Testis (tissue), 2 donors: ENCODE measurements at regions not wholly inside any gene's neighbourhood (a gene's known extent, or its start where the extent isn't known, plus 50 kb on each side); places are given as distances from the start of the nearest gene placed in this dataset.

ENCODE experiments used
- DNase-seq: peaks from one replicate; pipeline ENCODE4 v3.0.0-alpha.2; 2019
- H3K27ac ChIP-seq, 2 donors: fragments of 200-600 bp; sonication (generic); one replicate each; pipeline ENCODE4 v1.5.1; 2019
- H3K27me3 ChIP-seq: fragments of 200-600 bp; sonication (generic); one replicate; pipeline ENCODE4 v1.5.1; 2019
- H3K36me3 ChIP-seq: fragments of 200-600 bp; sonication (generic); one replicate; pipeline ENCODE4 v1.5.1; 2017; ENCODE audit warnings: low read depth; ENCODE audit errors: missing control alignments
- H3K4me1 ChIP-seq: fragments of 200-600 bp; sonication (generic); one replicate; pipeline ENCODE4 v1.5.1; 2019
- H3K4me3 ChIP-seq, 2 donors: fragments of 200-600 bp; sonication (generic); one replicate each; pipeline ENCODE4 v1.5.1; 2017 to 2019
- H3K9me3 ChIP-seq: fragments of 200-600 bp; sonication (generic); one replicate; pipeline ENCODE4 v1.5.1; 2017
- POLR2A ChIP-seq: fragments of 450-650 bp; IDR thresholded peaks from one replicate; pipeline ENCODE4 v1.6.1; 2017; ENCODE audit warnings: antibody characterized with exemption, mild to moderate bottlenecking, moderate library complexity
- WGBS, 2 donors: methylation state at CpG; one replicate each; pipeline ENCODE4 v1.1.5; 2018; 5-methylcytosine and 5-hydroxymethylcytosine counted together
- intact Hi-C: fragments of 100-400 bp; cut with DNase I; formaldehyde crosslinking; loops from one replicate; pipeline ENCODE4 v1.15.1; 2023; ENCODE audit warnings: low total_unique reads
- TF ChIP-seq, protein P1 (sequence below), 3 experiments: fragments of 450-650 bp in 2 of 3; fragments of 200-600 bp in 1 of 3; sonication (generic) in 1 of 3; IDR thresholded peaks; one replicate each; pipeline ENCODE4 v1.5.1; 2016 to 2019; ENCODE audit warnings: antibody characterized with exemption in 3 of 3, mild to moderate bottlenecking in 2 of 3, moderate library complexity in 1 of 3

DNA sequence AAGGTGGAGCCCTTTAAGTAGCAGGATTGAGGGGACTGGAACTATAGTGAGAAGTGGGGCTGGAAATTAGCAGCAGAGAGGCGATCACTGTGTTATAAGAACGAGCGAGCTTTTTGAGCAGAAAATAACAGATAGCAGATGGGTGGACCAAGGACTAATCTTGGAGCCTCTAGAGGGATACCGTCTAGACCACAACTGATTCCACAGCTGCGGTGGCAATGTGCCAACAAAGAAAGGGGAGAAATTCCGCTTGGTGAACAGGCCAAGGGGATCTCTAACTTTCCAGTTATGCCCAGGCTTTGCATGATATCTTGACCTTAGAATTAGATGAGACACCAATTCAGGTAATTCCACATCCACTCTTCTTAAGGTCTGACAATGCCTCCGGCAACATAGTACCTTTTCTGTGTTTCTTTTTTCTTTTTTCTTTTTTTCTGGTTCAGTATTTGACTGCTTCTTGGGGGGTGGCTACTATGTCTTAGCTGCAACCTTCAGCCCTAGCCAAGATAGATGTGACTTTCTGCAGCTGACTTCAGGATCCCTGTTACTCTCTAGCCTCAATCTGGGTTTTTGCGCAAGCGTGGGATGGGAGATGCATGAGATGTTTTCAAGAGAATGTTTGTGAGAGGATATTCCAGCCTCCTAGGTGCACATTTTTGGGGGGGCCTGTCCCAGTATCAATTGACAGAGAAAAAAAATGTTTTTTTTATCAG, 143.4 kb upstream of the CPSF6 start:
- Histone ChIP-seq H3K27me3 (no peaks in the 10 kb centered on the region), H3K36me3 (no peaks in the 10 kb centered on the region), H3K9me3 (no peaks in the 10 kb centered on the region), H3K4me3 (no peak overlapping the region), H3K4me1 (peaks cover 19% of the 10 kb centered on the region), H3K27ac (no peak overlapping the region)
- intact Hi-C loops = no loop called here
- TF ChIP-seq POLR2A = no peak
- TF ChIP-seq, protein P1, sequence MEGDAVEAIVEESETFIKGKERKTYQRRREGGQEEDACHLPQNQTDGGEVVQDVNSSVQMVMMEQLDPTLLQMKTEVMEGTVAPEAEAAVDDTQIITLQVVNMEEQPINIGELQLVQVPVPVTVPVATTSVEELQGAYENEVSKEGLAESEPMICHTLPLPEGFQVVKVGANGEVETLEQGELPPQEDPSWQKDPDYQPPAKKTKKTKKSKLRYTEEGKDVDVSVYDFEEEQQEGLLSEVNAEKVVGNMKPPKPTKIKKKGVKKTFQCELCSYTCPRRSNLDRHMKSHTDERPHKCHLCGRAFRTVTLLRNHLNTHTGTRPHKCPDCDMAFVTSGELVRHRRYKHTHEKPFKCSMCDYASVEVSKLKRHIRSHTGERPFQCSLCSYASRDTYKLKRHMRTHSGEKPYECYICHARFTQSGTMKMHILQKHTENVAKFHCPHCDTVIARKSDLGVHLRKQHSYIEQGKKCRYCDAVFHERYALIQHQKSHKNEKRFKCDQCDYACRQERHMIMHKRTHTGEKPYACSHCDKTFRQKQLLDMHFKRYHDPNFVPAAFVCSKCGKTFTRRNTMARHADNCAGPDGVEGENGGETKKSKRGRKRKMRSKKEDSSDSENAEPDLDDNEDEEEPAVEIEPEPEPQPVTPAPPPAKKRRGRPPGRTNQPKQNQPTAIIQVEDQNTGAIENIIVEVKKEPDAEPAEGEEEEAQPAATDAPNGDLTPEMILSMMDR (IDR thresholded peaks at IDR 0.05) = no peak
- 43 to 56% methylated on average over 9 of the region's 9 CpGs for WGBS, 2 donors
- DNase-seq = peak; percentile 37

DNA sequence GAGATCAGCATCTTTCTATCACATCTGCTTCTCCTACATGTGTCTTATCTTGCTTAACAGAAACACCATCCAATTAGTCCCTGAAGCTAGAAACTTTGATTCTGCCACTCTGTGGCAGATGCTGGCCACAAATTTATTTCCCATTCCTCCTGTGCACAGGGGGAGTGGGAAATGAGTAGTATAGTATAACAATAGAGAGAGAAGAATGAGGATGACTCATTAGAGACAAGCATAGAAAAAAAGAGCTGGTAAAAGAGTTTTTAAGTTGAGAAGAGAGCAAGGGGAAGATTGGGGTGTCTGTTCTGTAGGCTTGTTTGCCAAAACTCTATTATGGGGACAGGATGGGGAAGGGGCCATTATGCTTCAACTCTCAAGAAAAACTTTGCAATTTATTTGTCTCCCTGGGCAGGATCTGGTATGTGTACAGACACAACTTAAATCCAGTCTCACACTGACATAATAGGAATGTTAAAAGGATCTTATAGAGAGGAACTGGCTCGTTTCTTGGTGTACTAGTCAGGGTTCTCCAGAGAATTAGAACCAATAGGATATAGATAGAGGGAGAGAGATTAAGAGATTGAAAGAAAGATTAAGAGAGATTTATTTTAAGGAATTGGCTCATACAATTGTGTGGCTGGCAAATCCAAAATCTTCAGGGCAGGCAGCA, 142.6 kb upstream of the CPSF6 start:
- Histone ChIP-seq H3K4me3 (no peak overlapping the region), H3K27ac (no peak overlapping the region), H3K36me3 (no peaks in the 10 kb centered on the region), H3K9me3 (no peaks in the 10 kb centered on the region), H3K4me1 (peaks cover 11% of the 10 kb centered on the region), H3K27me3 (no peaks in the 10 kb centered on the region)
- intact Hi-C loops = no loop called here
- no peak for DNase-seq
- WGBS, 2 donors = 41 to 70% methylated on average over 1 of the region's 1 CpG
- TF ChIP-seq POLR2A = no peak

DNA sequence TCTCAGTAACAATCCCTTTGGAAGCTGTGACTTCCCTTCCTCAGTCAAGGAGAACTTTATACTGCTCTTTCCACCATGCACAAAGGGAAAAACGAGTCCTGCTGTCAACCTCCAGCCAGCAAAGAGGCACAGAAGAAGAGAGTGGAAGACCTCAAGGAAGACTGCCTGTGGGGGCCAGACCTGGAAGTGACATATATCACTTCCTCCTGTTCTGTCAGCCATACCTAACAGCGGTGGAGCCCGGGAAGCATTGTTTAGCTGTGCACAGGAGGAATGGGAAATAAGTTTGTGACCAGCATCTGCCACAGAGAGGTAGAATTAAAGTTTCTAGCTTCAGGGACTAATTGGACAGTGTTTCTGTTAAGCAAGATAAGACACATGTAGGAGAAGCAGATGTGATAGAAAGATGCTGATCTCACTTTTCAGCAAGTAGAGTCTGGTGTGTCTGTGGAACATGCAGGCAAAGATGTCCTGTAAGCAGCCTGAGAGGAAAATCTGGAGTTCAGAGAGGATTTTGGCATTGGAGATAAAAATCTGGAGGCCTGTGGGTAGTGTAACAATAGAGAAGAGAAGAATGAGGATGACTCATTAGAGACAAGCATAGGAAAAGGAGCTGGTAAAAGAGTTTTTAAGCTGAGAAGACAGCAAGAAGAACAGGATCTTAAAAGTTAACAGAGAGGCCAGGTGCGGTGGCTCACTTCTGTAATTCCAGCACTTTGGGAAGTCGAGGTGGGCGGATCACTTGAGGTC, 141.6 kb upstream of the CPSF6 start:
- WGBS, 2 donors = 72 to 77% methylated on average over 6 of the region's 6 CpGs
- DNase-seq = no peak

DNA sequence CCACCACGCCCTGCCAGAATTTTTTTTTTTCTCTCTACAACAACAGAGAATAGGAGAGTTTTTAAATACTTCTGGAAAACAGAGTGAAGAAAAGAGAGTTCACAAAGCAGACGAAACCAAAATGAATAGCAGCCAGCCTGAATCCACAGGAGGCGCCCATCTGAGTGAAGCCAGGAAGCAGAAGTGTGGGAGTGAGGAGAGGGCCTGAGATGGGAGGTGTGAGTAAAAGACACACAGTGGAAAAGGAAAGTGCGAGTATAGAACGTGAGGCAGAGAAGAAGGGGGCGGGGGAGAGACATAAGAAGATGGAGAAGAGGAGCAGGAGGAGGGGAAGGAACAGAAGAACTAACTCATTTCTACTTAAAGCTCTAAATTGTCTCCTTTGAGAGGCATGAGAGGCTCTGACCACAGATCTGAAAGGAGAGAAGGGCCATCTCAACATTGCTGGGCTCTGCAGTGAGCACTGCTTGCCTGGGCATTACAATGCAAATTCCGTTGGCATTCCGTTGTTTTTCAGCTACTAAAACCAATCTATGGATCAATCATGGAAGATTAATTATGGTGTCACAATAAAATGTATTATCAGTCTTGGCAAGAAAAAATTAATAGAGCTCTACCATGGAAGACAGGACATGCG, 140.1 kb upstream of the CPSF6 start:
- Histone ChIP-seq H3K9me3 (no peaks in the 10 kb centered on the region), H3K4me3 (no peak overlapping the region), H3K27me3 (no peaks in the 10 kb centered on the region), H3K36me3 (no peaks in the 10 kb centered on the region), H3K27ac (no peak overlapping the region), H3K4me1 (peaks cover 8% of the 10 kb centered on the region)
- WGBS, 2 donors = 68 to 69% methylated on average over 9 of the region's 9 CpGs
- no peak for DNase-seq
- TF ChIP-seq POLR2A = no peak
- TF ChIP-seq, protein P1 (IDR thresholded peaks at IDR 0.05) = no peak
- intact Hi-C loops = no loop called here

More for the DNA sequence above, 141.6 kb upstream of the CPSF6 start:
- peaks cover 8% of the 10 kb centered on the region for H3K4me1 ChIP-seq
- no peaks in the 10 kb centered on the region for H3K36me3 ChIP-seq
- TF ChIP-seq POLR2A = no peak
- TF ChIP-seq, protein P1 (IDR thresholded peaks at IDR 0.05) = no peak
- intact Hi-C loops = no loop called here
- H3K27ac ChIP-seq = no peak overlapping the region
- no peaks in the 10 kb centered on the region for H3K9me3 ChIP-seq
- no peak overlapping the region for H3K4me3 ChIP-seq
- no peaks in the 10 kb centered on the region for H3K27me3 ChIP-seq

- intact Hi-C loops = no loop called here
- H3K9me3 ChIP-seq = no peaks in the 10 kb centered on the region
- H3K27ac ChIP-seq = peak overlapping the region in 1 of 2 donors; percentile 65
- DNase-seq = peak; percentile 67
- no peak overlapping the region for H3K4me3 ChIP-seq
- TF ChIP-seq, protein P1 (IDR thresholded peaks at IDR 0.05) = no peak
- TF ChIP-seq POLR2A = no peak
- 51 to 68% methylated on average over 4 of the region's 4 CpGs for WGBS, 2 donors
- H3K36me3 ChIP-seq = no peaks in the 10 kb centered on the region
- H3K4me1 ChIP-seq = peaks cover 12% of the 10 kb centered on the region
- no peaks in the 10 kb centered on the region for H3K27me3 ChIP-seq
Measured at GRCh38 chr12:69101505-69101904, 137.9 kb upstream of the CPSF6 start.
